MCF 10A (cell line): ENCODE measurements at regions not wholly inside any gene's neighbourhood (a gene's known extent, or its start where the extent isn't known, plus 50 kb on each side); places are given as distances from the start of the nearest gene placed in this dataset.

Experiments used
- BruUV-seq: library from RNA; stranded (reverse); fragments of 400-500 nt; replicated peaks from 2 replicates; lab custom pipeline; 2021; lab: Mats Ljungman, UMichigan
- CTCF ChIA-PET: fragments of 300-600 bp; sonication (Branson Sonifier 250); formaldehyde crosslinking; extraction: SDS; loops from one replicate; lab custom pipeline; 2021; ENCODE audit warnings: antibody characterized with exemption, inconsistent platforms; lab: Yijun Ruan, JAX
- POLR2A ChIA-PET: fragments of 300-600, 350-650 bp; sonication (Branson Sonifier 250); formaldehyde crosslinking; extraction: SDS; loops from one replicate; lab custom pipeline; 2020; ENCODE audit warnings: antibody characterized with exemption, inconsistent platforms; lab: Yijun Ruan, JAX
- DNase-seq: peaks from one replicate; pipeline ENCODE4 v3.0.0-alpha.2; 2018; ENCODE audit not compliant: unreplicated experiment
- H3K27ac Mint-ChIP-seq: one replicate; pipeline ENCODE4 v1.8.0; 2022; ENCODE audit warnings: mild to moderate bottlenecking, low read depth, mixed read lengths; ENCODE audit not compliant: unreplicated experiment
- H3K27me3 Mint-ChIP-seq: one replicate; pipeline ENCODE4 v1.8.0; 2022; ENCODE audit warnings: mixed read lengths; ENCODE audit not compliant: insufficient read depth, unreplicated experiment
- H3K36me3 Mint-ChIP-seq: one replicate; pipeline ENCODE4 v1.8.0; 2022; ENCODE audit warnings: mild to moderate bottlenecking, moderate library complexity, mixed read lengths; ENCODE audit not compliant: insufficient read depth, unreplicated experiment
- H3K4me1 Mint-ChIP-seq: one replicate; pipeline ENCODE4 v1.8.0; 2022; ENCODE audit warnings: mixed read lengths; ENCODE audit not compliant: insufficient read depth, unreplicated experiment
- H3K4me3 Mint-ChIP-seq: one replicate; pipeline ENCODE4 v1.8.0; 2022; ENCODE audit warnings: mild to moderate bottlenecking, moderate library complexity, mixed read lengths; ENCODE audit not compliant: unreplicated experiment
- H3K9me3 Mint-ChIP-seq: one replicate; pipeline ENCODE4 v1.8.0; 2022; ENCODE audit warnings: mixed read lengths; ENCODE audit not compliant: unreplicated experiment
- CTCF ChIP-seq: fragments of 200-600 bp; IDR thresholded peaks from one replicate; pipeline ENCODE4 v1.8.0; 2022; ENCODE audit warnings: antibody characterized with exemption, mild to moderate bottlenecking; ENCODE audit not compliant: unreplicated experiment
- intact Hi-C: fragments of 100-400 bp; cut with micrococcal nuclease; formaldehyde crosslinking; loops from 2 replicates; pipeline ENCODE4 v1.14.1; 2022

GRCh38 chr2:121094845-121095244 lies 190.2 kb downstream of the TFCP2L1 start:
- intact Hi-C loops = loop anchor here (1.0 to 10.0 kb wide), 4 partner anchors 120 to 430 kb away; no protein-coding TSS in a partner anchor
- H3K27ac Mint-ChIP-seq = no peak overlapping the region
- POLR2A ChIA-PET = interaction anchor here (0.6 to 3.9 kb wide), 15 partner anchors 12 to 293 kb away, joined by 3 to 32 read pairs (median 3); no protein-coding TSS in a partner anchor
- TF ChIP-seq CTCF = no peak
- no peaks in the 10 kb centered on the region for H3K36me3 Mint-ChIP-seq
- no peaks in the 10 kb centered on the region for H3K27me3 Mint-ChIP-seq
- no TSS peak for BruUV-seq
- H3K9me3 Mint-ChIP-seq = no peaks in the 10 kb centered on the region
- DNase-seq = peak; percentile 38
- peaks cover 22% of the 10 kb centered on the region for H3K4me1 Mint-ChIP-seq
- CTCF ChIA-PET = interaction anchor here (0.5 to 12.9 kb wide), 41 partner anchors 10 to 899 kb away, joined by 3 to 356 read pairs (median 5); no protein-coding TSS in a partner anchor
- H3K4me3 Mint-ChIP-seq = no peak overlapping the region

- intact Hi-C loops = loop anchor here (1.0 to 10.0 kb wide), 4 partner anchors 119 to 429 kb away; no protein-coding TSS in a partner anchor
- H3K27me3 Mint-ChIP-seq = no peaks in the 10 kb centered on the region
- ChIA-PET POLR2A (interaction anchor here (0.6 to 3.9 kb wide), 15 partner anchors 9 to 293 kb away, joined by 3 to 32 read pairs (median 3); no protein-coding TSS in a partner anchor), CTCF (interaction anchor here (0.5 to 12.9 kb wide), 51 partner anchors 11 to 958 kb away, joined by 3 to 356 read pairs (median 4); no protein-coding TSS in a partner anchor)
- peak; percentile 94 for TF ChIP-seq CTCF
- no peaks in the 10 kb centered on the region for H3K9me3 Mint-ChIP-seq
- no TSS peak for BruUV-seq
- H3K36me3 Mint-ChIP-seq = no peaks in the 10 kb centered on the region
- no peak overlapping the region for H3K27ac Mint-ChIP-seq
- H3K4me3 Mint-ChIP-seq = no peak overlapping the region
- peak; percentile 81 for DNase-seq
- peaks cover 26% of the 10 kb centered on the region for H3K4me1 Mint-ChIP-seq
Measured at GRCh38 chr2:121095257-121096080, 189.5 kb downstream of the TFCP2L1 start.

GRCh38 chr2:121096611-121097010 lies 188.4 kb downstream of the TFCP2L1 start:
- CTCF ChIA-PET = interaction anchor here (0.5 to 12.9 kb wide), 20 partner anchors 9 to 629 kb away, joined by 3 to 356 read pairs (median 4); no protein-coding TSS in a partner anchor
- POLR2A ChIA-PET = interaction anchor here (0.6 to 3.9 kb wide), 4 partner anchors 67 to 262 kb away, joined by 3 to 32 read pairs (median 14); no protein-coding TSS in a partner anchor
- peaks cover 27% of the 10 kb centered on the region for H3K4me1 Mint-ChIP-seq
- no peak overlapping the region for H3K4me3 Mint-ChIP-seq
- peak overlapping the region; percentile 54 for H3K27ac Mint-ChIP-seq
- intact Hi-C loops = loop anchor here (10.0 kb wide), 2 partner anchors 118 to 428 kb away; no protein-coding TSS in a partner anchor
- no TSS peak for BruUV-seq
- H3K27me3 Mint-ChIP-seq = no peaks in the 10 kb centered on the region
- H3K36me3 Mint-ChIP-seq = no peaks in the 10 kb centered on the region
- DNase-seq = no peak
- no peaks in the 10 kb centered on the region for H3K9me3 Mint-ChIP-seq
- no peak for TF ChIP-seq CTCF

- POLR2A ChIA-PET = interaction anchor here (1.2 to 1.3 kb wide), 2 partner anchors 98 to 114 kb away, joined by 3 to 4 read pairs; no protein-coding TSS in a partner anchor
- TF ChIP-seq CTCF = no peak
- no peak overlapping the region for H3K4me3 Mint-ChIP-seq
- H3K27me3 Mint-ChIP-seq = no peaks in the 10 kb centered on the region
- H3K4me1 Mint-ChIP-seq = peaks cover 27% of the 10 kb centered on the region
- intact Hi-C loops = loop anchor here (10.0 kb wide), 2 partner anchors 116 to 426 kb away; no protein-coding TSS in a partner anchor
- H3K27ac Mint-ChIP-seq = no peak overlapping the region
- no peak for DNase-seq
- CTCF ChIA-PET = interaction anchor here (0.6 to 12.9 kb wide), 10 partner anchors 12 to 372 kb away, joined by 3 to 356 read pairs (median 4); partner anchors contain the start of gene GLI2
- no peaks in the 10 kb centered on the region for H3K9me3 Mint-ChIP-seq
- H3K36me3 Mint-ChIP-seq = no peaks in the 10 kb centered on the region
- no TSS peak for BruUV-seq
Measured at GRCh38 chr2:121098556-121098955, 186.4 kb downstream of the TFCP2L1 start.
